IPS-18a (cell line): ENCODE measurements at regions not wholly inside any gene's neighbourhood (a gene's known extent, or its start where the extent isn't known, plus 50 kb on each side); places are given as distances from the start of the nearest gene placed in this dataset.
"Not testable (repeated sequence)": the region's sequence is repeated elsewhere in the genome, so short reads cannot be mapped to it uniquely, and the experiment has no call there.

Experiments
- H3K27ac ChIP-seq: one replicate; pipeline ENCODE4 v1.5.1; 2013; ENCODE audit warnings: low read length
- H3K27me3 ChIP-seq: one replicate; pipeline ENCODE4 v1.6.1; 2013; ENCODE audit warnings: mild to moderate bottlenecking, low read length; ENCODE audit not compliant: control insufficient read depth, insufficient read depth
- H3K36me3 ChIP-seq: one replicate; pipeline ENCODE4 v1.6.1; 2013; ENCODE audit warnings: low read depth, low read length; ENCODE audit not compliant: control insufficient read depth
- H3K4me1 ChIP-seq: one replicate; pipeline ENCODE4 v1.6.1; 2013; ENCODE audit warnings: low read depth, low read length; ENCODE audit not compliant: control insufficient read depth
- H3K4me3 ChIP-seq: one replicate; pipeline ENCODE4 v1.5.1; 2013; ENCODE audit warnings: low read length
- H3K9ac ChIP-seq: one replicate; pipeline ENCODE4 v1.6.1; 2013; ENCODE audit warnings: mild to moderate bottlenecking, low read length, moderate library complexity
- H3K9me3 ChIP-seq: one replicate; pipeline ENCODE4 v1.6.1; 2013; ENCODE audit warnings: low read depth, low read length; ENCODE audit not compliant: control insufficient read depth

- not testable (repeated sequence) for H3K4me3 ChIP-seq, H3K27me3 ChIP-seq, H3K36me3 ChIP-seq, H3K4me1 ChIP-seq, H3K9ac ChIP-seq, H3K27ac ChIP-seq, H3K9me3 ChIP-seq
These were observed 182.5 kb upstream of the FAM20C start for GRCh38 chr7:9919-10318.

- not testable (repeated sequence) for H3K36me3 ChIP-seq, H3K27ac ChIP-seq, H3K27me3 ChIP-seq, H3K9ac ChIP-seq, H3K4me3 ChIP-seq, H3K4me1 ChIP-seq, H3K9me3 ChIP-seq
These were observed 159.6 kb upstream of the FAM20C start for GRCh38 chr7:32565-33280.

GRCh38 chr7:35121-35541, 157.2 kb upstream of the FAM20C start:
- not testable (repeated sequence) for H3K9ac ChIP-seq, H3K4me1 ChIP-seq, H3K36me3 ChIP-seq, H3K27me3 ChIP-seq, H3K9me3 ChIP-seq, H3K27ac ChIP-seq, H3K4me3 ChIP-seq

- H3K9me3 ChIP-seq, H3K27ac ChIP-seq, H3K9ac ChIP-seq, H3K4me1 ChIP-seq, H3K36me3 ChIP-seq, H3K4me3 ChIP-seq, H3K27me3 ChIP-seq: not testable (repeated sequence)
These were observed 155.8 kb upstream of the FAM20C start for GRCh38 chr7:36539-36938.

- H3K27ac ChIP-seq, H3K4me1 ChIP-seq, H3K4me3 ChIP-seq, H3K9me3 ChIP-seq, H3K27me3 ChIP-seq, H3K36me3 ChIP-seq, H3K9ac ChIP-seq: not testable (repeated sequence)
These were observed 154.7 kb upstream of the FAM20C start for GRCh38 chr7:37656-38055.

GRCh38 chr7:38444-38843, 153.9 kb upstream of the FAM20C start:
- H3K27me3 ChIP-seq, H3K9me3 ChIP-seq, H3K4me3 ChIP-seq, H3K9ac ChIP-seq, H3K36me3 ChIP-seq, H3K27ac ChIP-seq, H3K4me1 ChIP-seq: not testable (repeated sequence)

DNA sequence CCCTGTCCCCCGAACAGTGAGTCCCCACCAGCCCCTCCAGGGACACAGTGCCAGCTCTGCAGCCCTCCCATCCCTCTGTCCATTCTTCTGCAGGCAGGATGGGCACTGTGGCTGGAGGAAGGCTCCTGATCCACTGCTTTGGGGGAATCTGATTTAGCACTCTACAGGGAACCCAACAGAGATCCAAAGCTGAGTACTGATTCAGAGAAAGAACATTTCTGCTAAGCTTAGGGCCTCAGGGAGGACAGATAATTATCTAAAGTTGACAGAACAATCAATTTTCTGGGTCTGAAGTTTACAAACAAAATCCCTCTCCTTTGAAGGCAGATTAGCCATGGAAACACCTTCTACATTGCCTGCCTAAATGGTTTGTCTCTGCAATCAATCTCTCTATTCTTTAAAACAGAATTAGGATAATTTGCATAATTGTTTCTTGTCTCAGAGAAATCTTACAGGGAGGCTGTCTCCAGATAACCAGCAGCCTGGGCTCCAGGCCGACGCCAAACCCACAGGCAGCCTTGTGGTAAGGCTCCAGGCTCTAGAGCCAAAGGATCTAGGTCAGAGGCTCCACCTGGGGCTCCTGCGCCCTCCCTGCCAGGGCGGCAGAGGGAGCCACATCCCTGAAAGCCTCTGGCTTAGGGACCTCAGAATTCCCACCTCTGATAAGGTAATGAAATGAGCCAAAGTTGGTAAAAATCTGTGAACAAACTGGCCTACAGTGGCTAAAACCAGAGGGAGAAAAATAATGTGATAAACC, 152.2 kb upstream of the FAM20C start:
- not testable (repeated sequence) for H3K27me3 ChIP-seq, H3K9me3 ChIP-seq, H3K9ac ChIP-seq, H3K27ac ChIP-seq, H3K4me3 ChIP-seq, H3K4me1 ChIP-seq, H3K36me3 ChIP-seq

- H3K4me3 ChIP-seq = no peak overlapping the region
- H3K4me1 ChIP-seq = no peaks in the 10 kb centered on the region
- no peaks in the 10 kb centered on the region for H3K36me3 ChIP-seq
- H3K9me3 ChIP-seq = no peaks in the 10 kb centered on the region
- H3K27ac ChIP-seq = no peak overlapping the region
- H3K9ac ChIP-seq = no peak overlapping the region
- H3K27me3 ChIP-seq = no peaks in the 10 kb centered on the region
These were observed 151.3 kb upstream of the FAM20C start for GRCh38 chr7:40799-41750.

GRCh38 chr7:41917-42565, 150.3 kb upstream of the FAM20C start:
- Histone ChIP-seq H3K27ac (no peak overlapping the region), H3K36me3 (no peaks in the 10 kb centered on the region), H3K9me3 (no peaks in the 10 kb centered on the region), H3K27me3 (no peaks in the 10 kb centered on the region), H3K4me1 (no peaks in the 10 kb centered on the region), H3K4me3 (no peak overlapping the region), H3K9ac (no peak overlapping the region)

DNA sequence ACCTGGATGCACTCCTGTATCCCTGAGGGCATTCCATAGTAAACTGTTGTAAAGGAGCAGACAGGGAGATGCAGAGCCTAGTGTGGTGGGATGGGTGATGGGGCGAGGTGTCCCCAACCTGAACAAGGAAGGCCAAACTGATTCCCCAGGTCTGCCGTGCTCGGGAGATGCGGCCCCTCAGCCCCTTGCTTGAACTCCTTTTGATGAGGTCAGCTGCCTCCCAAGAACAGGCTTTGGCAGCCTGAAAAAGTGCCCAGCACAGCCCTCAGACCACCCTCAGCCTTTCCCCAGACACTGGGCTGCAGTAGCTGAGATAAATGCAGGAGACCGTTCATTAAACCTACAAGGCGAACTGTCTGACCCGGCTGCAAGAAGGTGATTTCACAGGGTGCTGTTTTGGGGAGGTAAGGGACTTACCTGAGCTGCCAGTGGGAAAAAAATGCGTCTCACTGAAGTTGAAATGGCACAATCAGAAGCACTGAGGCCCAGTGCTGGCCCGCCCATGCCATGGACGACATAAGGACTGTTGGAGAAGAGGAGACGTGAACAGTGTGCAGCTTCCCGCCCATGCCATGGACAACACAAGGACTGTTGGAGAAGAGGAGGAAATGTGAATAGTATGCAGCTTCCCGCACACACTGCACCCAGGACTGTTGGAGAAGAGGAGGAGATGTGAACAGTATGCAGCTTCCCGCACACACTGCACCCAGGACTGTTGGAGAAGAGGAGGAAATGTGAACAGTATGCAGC, 148.4 kb upstream of the FAM20C start:
- Histone ChIP-seq H3K36me3 (no peaks in the 10 kb centered on the region), H3K4me3 (no peak overlapping the region), H3K27ac (no peak overlapping the region), H3K9ac (no peak overlapping the region), H3K9me3 (no peaks in the 10 kb centered on the region), H3K4me1 (no peaks in the 10 kb centered on the region), H3K27me3 (no peaks in the 10 kb centered on the region)

DNA sequence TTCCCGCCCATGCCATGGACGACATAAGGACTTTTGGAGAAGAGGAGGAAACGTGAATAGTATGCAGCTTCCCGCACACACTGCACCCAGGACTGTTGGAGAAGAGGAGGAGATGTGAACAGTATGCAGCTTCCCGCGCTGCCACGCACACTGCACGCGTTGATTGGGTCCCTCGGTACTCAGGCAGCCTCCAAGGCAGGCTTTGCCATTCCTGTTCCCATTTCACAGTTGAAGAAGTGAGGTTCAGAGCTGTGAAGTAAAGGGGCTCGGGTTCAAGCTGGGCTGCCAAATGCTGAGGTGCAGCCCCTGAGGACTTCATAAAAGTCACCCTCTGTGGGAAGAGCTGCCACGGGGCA, 147.9 kb upstream of the FAM20C start:
- no peak overlapping the region for H3K4me3 ChIP-seq
- no peaks in the 10 kb centered on the region for H3K27me3 ChIP-seq
- no peaks in the 10 kb centered on the region for H3K4me1 ChIP-seq
- no peak overlapping the region for H3K27ac ChIP-seq
- H3K9ac ChIP-seq = no peak overlapping the region
- no peaks in the 10 kb centered on the region for H3K36me3 ChIP-seq
- H3K9me3 ChIP-seq = no peaks in the 10 kb centered on the region
